ENCODE measurements at regions not wholly inside any gene's neighbourhood (a gene's known extent, or its start where the extent isn't known, plus 50 kb on each side); places are given as distances from the start of the nearest gene placed in this dataset.

DNA sequence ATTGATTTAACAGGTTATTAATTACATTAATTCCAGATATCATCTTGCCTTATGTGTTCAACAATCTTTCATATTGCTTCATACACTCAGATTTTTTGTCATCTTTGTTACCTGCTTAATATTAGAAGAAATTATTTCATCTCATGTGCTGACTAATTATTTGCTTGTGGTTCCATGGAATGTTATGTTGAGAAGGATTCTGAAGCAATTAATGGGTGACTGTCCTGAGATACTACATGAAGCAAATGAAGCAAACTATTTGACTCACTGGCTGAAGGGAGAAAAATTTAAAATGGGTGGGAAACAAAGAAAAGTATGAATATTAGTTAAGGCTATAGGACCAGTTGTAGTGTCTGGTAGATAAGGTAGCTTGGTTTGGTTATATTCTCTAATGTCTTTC, 443.8 kb upstream of the EPHA6 start:
- Histone ChIP-seq H3K36me3 (ENCODE audit: insufficient read depth, low read length, poor library complexity, severe bottlenecking) (no peaks in the 10 kb centered on the region), H3K4me1 (ENCODE audit: insufficient read depth, low read length, poor library complexity, severe bottlenecking) (no peaks in the 10 kb centered on the region), H3K4me3 (ENCODE audit: low read depth, low read length, poor library complexity, severe bottlenecking) (no peak overlapping the region), H3K27ac (ENCODE audit: low read depth, low read length, poor library complexity, severe bottlenecking) (no peak overlapping the region), H3K9me3 (ENCODE audit: low read depth, low read length, poor library complexity, severe bottlenecking) (peaks cover 12% of the 10 kb centered on the region), H3K27me3 (replicated peaks; ENCODE audit: insufficient read depth, low read depth, low read length, poor library complexity) (no peaks in the 10 kb centered on the region)
- TF ChIP-seq EZH2 (IDR thresholded peaks at IDR 0.05; ENCODE audit: borderline replicate concordance, low read depth, low read length, poor library complexity, severe bottlenecking) = no peak
- no peak for TF ChIP-seq CTCF (conservative IDR thresholded peaks at IDR 0.05; ENCODE audit: low read depth, low read length)
- intact Hi-C loops (cut with micrococcal nuclease; ENCODE audit: unreplicated experiment) = no loop called here
- ChIA-PET POLR2A (ENCODE audit: low non-redundant PET) (no interaction called here), CTCF (no interaction called here)
- BruUV-seq (replicated peaks) = no TSS peak
- no peak for DNase-seq (ENCODE audit: low spot score)

DNA sequence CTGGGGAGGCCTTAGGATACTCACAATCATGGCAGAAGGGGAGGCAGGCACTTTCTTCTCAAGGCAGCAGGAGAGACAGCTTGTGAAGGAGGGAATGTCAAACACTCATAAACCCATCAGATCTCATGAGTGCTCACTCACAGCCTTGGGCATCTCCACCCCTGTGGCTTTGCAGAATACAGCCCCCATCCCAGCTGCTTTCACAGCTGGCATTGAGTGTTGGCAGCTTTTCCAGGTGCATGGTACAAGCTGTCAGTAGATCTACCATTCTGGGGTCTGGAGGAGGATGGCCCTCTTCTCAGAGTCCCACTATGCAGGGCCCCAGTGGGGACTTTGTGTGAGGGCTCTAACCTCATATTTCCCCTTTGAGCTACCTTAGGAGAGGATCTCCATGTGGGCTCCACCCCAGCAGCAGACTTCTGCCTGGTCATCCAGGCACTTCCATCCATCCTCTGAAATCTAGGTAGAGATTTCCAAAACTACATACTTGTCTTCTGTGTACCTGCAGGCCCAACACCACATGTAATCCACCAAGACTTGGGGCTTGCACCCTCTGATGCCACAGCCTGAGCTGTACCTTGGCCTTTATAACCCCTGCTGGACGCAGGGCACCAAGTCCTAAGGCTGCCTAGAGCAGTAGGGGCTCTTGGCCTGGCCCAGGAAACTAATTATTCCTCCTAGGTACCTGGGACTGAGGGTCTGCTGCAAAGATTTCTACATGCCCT, 404.2 kb upstream of the EPHA6 start:
- H3K4me1 ChIP-seq (ENCODE audit: insufficient read depth, low read length, poor library complexity, severe bottlenecking) = no peaks in the 10 kb centered on the region
- ChIA-PET CTCF (no interaction called here), POLR2A (ENCODE audit: low non-redundant PET) (no interaction called here)
- no peaks in the 10 kb centered on the region for H3K27me3 ChIP-seq (replicated peaks; ENCODE audit: insufficient read depth, low read depth, low read length, poor library complexity)
- H3K4me3 ChIP-seq (ENCODE audit: low read depth, low read length, poor library complexity, severe bottlenecking) = no peak overlapping the region
- no peak for DNase-seq (ENCODE audit: low spot score)
- no TSS peak for BruUV-seq (replicated peaks)
- intact Hi-C loops (cut with micrococcal nuclease; ENCODE audit: unreplicated experiment) = no loop called here
- H3K9me3 ChIP-seq (ENCODE audit: low read depth, low read length, poor library complexity, severe bottlenecking) = peaks cover 33% of the 10 kb centered on the region
- TF ChIP-seq EZH2 (IDR thresholded peaks at IDR 0.05; ENCODE audit: borderline replicate concordance, low read depth, low read length, poor library complexity, severe bottlenecking) (no peak), CTCF (conservative IDR thresholded peaks at IDR 0.05; ENCODE audit: low read depth, low read length) (no peak)
- H3K27ac ChIP-seq (ENCODE audit: low read depth, low read length, poor library complexity, severe bottlenecking) = no peak overlapping the region
- no peaks in the 10 kb centered on the region for H3K36me3 ChIP-seq (ENCODE audit: insufficient read depth, low read length, poor library complexity, severe bottlenecking)

DNA sequence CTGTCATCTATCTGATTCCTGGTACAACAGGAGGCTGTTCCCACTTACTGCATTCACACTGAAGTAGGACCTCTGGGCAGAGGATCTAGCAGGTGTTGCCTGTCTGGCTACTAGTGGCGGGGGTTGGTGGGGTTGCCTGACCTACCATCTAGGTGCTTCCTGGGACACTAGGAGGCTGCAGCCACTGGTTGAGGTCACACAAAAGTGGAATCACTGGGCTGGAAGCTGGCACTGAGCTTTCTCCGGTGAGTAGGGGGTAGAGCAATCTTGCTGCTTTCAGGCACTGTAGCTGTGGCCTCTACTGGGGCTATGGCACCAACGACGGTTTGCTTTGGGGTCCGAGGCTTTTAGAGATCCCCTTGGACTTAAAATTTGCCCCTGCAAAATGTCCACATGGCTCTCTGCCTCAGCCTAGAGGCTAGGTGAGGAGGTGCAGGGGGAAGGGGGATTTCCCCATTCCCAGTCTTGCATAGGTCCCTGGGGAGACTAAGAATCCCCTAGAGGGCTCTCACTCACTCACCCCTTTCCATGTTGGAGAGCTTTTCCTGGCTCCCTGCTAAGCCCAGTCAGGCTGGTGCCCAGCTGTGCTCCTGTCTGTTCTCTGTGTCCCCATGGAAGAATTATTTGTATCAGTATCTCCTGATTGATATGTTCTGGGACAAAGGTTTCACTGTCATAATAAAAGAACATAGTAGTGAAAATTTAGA, 397.7 kb upstream of the EPHA6 start:
- Histone ChIP-seq H3K9me3 (ENCODE audit: low read depth, low read length, poor library complexity, severe bottlenecking) (peaks cover 19% of the 10 kb centered on the region), H3K27me3 (replicated peaks; ENCODE audit: insufficient read depth, low read depth, low read length, poor library complexity) (no peaks in the 10 kb centered on the region), H3K27ac (ENCODE audit: low read depth, low read length, poor library complexity, severe bottlenecking) (no peak overlapping the region), H3K36me3 (ENCODE audit: insufficient read depth, low read length, poor library complexity, severe bottlenecking) (no peaks in the 10 kb centered on the region), H3K4me1 (ENCODE audit: insufficient read depth, low read length, poor library complexity, severe bottlenecking) (no peaks in the 10 kb centered on the region), H3K4me3 (ENCODE audit: low read depth, low read length, poor library complexity, severe bottlenecking) (no peak overlapping the region)
- TF ChIP-seq EZH2 (IDR thresholded peaks at IDR 0.05; ENCODE audit: borderline replicate concordance, low read depth, low read length, poor library complexity, severe bottlenecking) = no peak
- TF ChIP-seq CTCF (conservative IDR thresholded peaks at IDR 0.05; ENCODE audit: low read depth, low read length) = no peak
- CTCF ChIA-PET = no interaction called here
- intact Hi-C loops (cut with micrococcal nuclease; ENCODE audit: unreplicated experiment) = no loop called here
- POLR2A ChIA-PET (ENCODE audit: low non-redundant PET) = no interaction called here
- BruUV-seq (replicated peaks) = no TSS peak
- no peak for DNase-seq (ENCODE audit: low spot score)
